CD14-positive monocyte (primary cell): ENCODE measurements at regions not wholly inside any gene's neighbourhood (a gene's known extent, or its start where the extent isn't known, plus 50 kb on each side); places are given as distances from the start of the nearest gene placed in this dataset.

Experiments used
- DNase-seq, 3 donors: peaks; one replicate each; pipeline ENCODE4 v3.0.0-alpha.2; 2011 to 2022
- H2AFZ ChIP-seq: 2 replicates; pipeline ENCODE4 v1.6.0; 2012; ENCODE audit warnings: mild to moderate bottlenecking, low read depth, low read length, inconsistent platforms; ENCODE audit not compliant: insufficient read depth, poor library complexity, severe bottlenecking
- H3K27ac ChIP-seq, 2 donors: 1 replicate in 1 of 2; 2 replicates in 1 of 2; pipeline ENCODE4 v1.5.1; 2012 to 2013; ENCODE audit warnings: low read length in 2 of 2, control low read depth in 1 of 2, inconsistent platforms in 1 of 2, low read depth in 1 of 2, mild to moderate bottlenecking in 1 of 2
- H3K27me3 ChIP-seq, 2 donors: one replicate each; pipeline versions ENCODE4 v1.6.0 to v1.6.1; 2011 to 2013; ENCODE audit warnings: low read length in 2 of 2; ENCODE audit not compliant: control insufficient read depth in 2 of 2, insufficient read depth in 2 of 2
- H3K36me3 ChIP-seq, 2 donors: replicated peaks in 1 of 2; 1 replicate in 1 of 2; 2 replicates in 1 of 2; pipeline versions ENCODE4 v1.5.1 to v1.6.1; 2012 to 2013; ENCODE audit warnings: low read length in 2 of 2, control low read depth in 1 of 2, inconsistent platforms in 1 of 2, mild to moderate bottlenecking in 1 of 2; ENCODE audit not compliant: insufficient read depth in 2 of 2, control insufficient read depth in 1 of 2
- H3K4me1 ChIP-seq, 2 donors: 1 replicate in 1 of 2; 2 replicates in 1 of 2; pipeline versions ENCODE4 v1.5.1 to v1.6.1; 2012 to 2013; ENCODE audit warnings: low read length in 2 of 2, control low read depth in 1 of 2, inconsistent platforms in 1 of 2, mild to moderate bottlenecking in 1 of 2, moderate library complexity in 1 of 2; ENCODE audit not compliant: insufficient read depth in 2 of 2, control insufficient read depth in 1 of 2
- H3K4me2 ChIP-seq: replicated peaks from 2 replicates; pipeline ENCODE3; 2012; ENCODE audit warnings: low read length, moderate library complexity, mild to moderate bottlenecking; ENCODE audit not compliant: poor library complexity, severe bottlenecking; ENCODE audit errors: extremely low read depth
- H3K4me3 ChIP-seq, 3 experiments: fragments of 200-600 bp in 1 of 3; sonication (generic) in 1 of 3; replicated peaks in 1 of 3; 1 replicate in 2 of 3; 2 replicates in 1 of 3; pipeline ENCODE4 v1.5.1; 2011 to 2013; ENCODE audit warnings: low read length in 3 of 3, mild to moderate bottlenecking in 3 of 3, control low read depth in 2 of 3, low read depth in 2 of 3, inconsistent platforms in 1 of 3, moderate library complexity in 1 of 3
- H3K79me2 ChIP-seq: 2 replicates; pipeline ENCODE4 v1.6.0; 2012; ENCODE audit warnings: mild to moderate bottlenecking, control low read depth, inconsistent platforms, low read length, moderate library complexity; ENCODE audit not compliant: insufficient read depth
- H3K9ac ChIP-seq: 2 replicates; pipeline ENCODE4 v1.6.0; 2017; ENCODE audit warnings: low read length, mild to moderate bottlenecking; ENCODE audit not compliant: insufficient read depth, poor library complexity, severe bottlenecking
- H3K9me3 ChIP-seq, 2 donors: replicated peaks in 1 of 2; 1 replicate in 1 of 2; 2 replicates in 1 of 2; pipeline versions ENCODE4 v1.5.1 to v1.6.1; 2012 to 2013; ENCODE audit warnings: low read length in 2 of 2, control low read depth in 1 of 2; ENCODE audit not compliant: control insufficient read depth in 1 of 2, insufficient read depth in 1 of 2
- H4K20me1 ChIP-seq: 2 replicates; pipeline ENCODE4 v1.6.0; 2012; ENCODE audit warnings: mild to moderate bottlenecking, low read length, control low read depth, moderate library complexity; ENCODE audit not compliant: insufficient read depth
- H3K27ac Mint-ChIP-seq, 7 donors: one replicate each; pipeline ENCODE4 v1.8.0; 2020; ENCODE audit warnings: mild to moderate bottlenecking in 7 of 7, mixed read lengths in 7 of 7, moderate library complexity in 6 of 7, inconsistent platforms in 2 of 7
- H3K27me3 Mint-ChIP-seq, 3 donors: one replicate each; pipeline ENCODE4 v1.8.0; 2021 to 2022; ENCODE audit warnings: low read depth in 3 of 3, mild to moderate bottlenecking in 3 of 3, mixed read lengths in 3 of 3, moderate library complexity in 3 of 3, inconsistent platforms in 1 of 3
- H3K36me3 Mint-ChIP-seq, 2 donors: one replicate each; pipeline ENCODE4 v1.8.0; 2020; ENCODE audit warnings: mixed read lengths in 2 of 2, inconsistent platforms in 1 of 2, mild to moderate bottlenecking in 1 of 2
- H3K4me1 Mint-ChIP-seq: one replicate; pipeline ENCODE4 v1.8.0; 2020; ENCODE audit warnings: mild to moderate bottlenecking, mixed read lengths
- H3K4me3 Mint-ChIP-seq, 2 donors: one replicate each; pipeline ENCODE4 v1.8.0; 2020; ENCODE audit warnings: mild to moderate bottlenecking in 2 of 2, mixed read lengths in 2 of 2, moderate library complexity in 1 of 2
- H3K9me3 Mint-ChIP-seq, 7 donors: one replicate each; pipeline ENCODE4 v1.8.0; 2020 to 2022; ENCODE audit warnings: mixed read lengths in 7 of 7, mild to moderate bottlenecking in 6 of 7, moderate library complexity in 6 of 7, inconsistent platforms in 2 of 7
- WGBS: methylation state at CpG from one replicate; pipeline ENCODE4 v1.1.5; 2013; ENCODE audit warnings: missing lambda C conversion rate; ENCODE audit not compliant: insufficient coverage; 5-methylcytosine and 5-hydroxymethylcytosine counted together
- intact Hi-C, 2 donors: fragments of 100-400 bp; cut with micrococcal nuclease; formaldehyde crosslinking; loops; one replicate each; pipeline versions ENCODE4 v1.15.0 to v1.15.1; 2023
- TF ChIP-seq, protein P1 (sequence below): fragments of 200-600 bp; IDR thresholded peaks from one replicate; pipeline ENCODE4 v1.8.0; 2022; ENCODE audit warnings: antibody characterized with exemption, mild to moderate bottlenecking

DNA sequence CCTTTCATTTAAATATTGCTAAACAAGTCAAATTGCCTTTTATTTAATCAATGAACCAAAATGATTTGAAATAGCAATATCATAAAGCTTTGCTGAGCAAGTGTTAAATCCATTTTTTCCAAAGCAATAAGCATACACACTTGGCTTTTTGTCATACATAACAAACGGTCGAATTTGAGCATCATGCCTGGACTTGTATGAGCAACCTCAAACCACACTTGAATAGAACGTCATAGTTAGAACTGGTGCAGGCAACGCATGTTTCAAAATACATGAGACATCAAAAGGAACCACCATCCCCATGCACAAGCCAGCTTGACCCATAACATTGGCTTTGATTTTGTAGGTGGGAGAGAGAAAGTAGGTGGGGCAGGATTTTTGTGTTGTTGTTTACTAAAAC is 812.3 kb upstream of the FRG1 start:
- Mint-ChIP-seq H3K27ac (no peak overlapping the region), H3K4me1 (no peaks in the 10 kb centered on the region), H3K36me3 (no peaks in the 10 kb centered on the region), H3K4me3 (no peak overlapping the region), H3K9me3 (peaks cover 0 to 3% (median 0%) of the 10 kb centered on the region in 7 donors), H3K27me3 (peaks cover 0 to 4% (median 0%) of the 10 kb centered on the region in 3 donors)
- Histone ChIP-seq H3K36me3 (no peaks in the 10 kb centered on the region), H3K4me3 (no peak overlapping the region), H3K4me1 (no peaks in the 10 kb centered on the region), H3K9me3 (no peaks in the 10 kb centered on the region), H3K79me2 (no peaks in the 10 kb centered on the region), H3K27me3 (no peaks in the 10 kb centered on the region), H2AFZ (no peak overlapping the region), H3K27ac (no peak overlapping the region), H3K9ac (no peak overlapping the region), H4K20me1 (no peaks in the 10 kb centered on the region), H3K4me2 (no peak overlapping the region)
- 94% methylated on average over 2 of the region's 4 CpGs for WGBS
- DNase-seq = no peak
- TF ChIP-seq, protein P1, sequence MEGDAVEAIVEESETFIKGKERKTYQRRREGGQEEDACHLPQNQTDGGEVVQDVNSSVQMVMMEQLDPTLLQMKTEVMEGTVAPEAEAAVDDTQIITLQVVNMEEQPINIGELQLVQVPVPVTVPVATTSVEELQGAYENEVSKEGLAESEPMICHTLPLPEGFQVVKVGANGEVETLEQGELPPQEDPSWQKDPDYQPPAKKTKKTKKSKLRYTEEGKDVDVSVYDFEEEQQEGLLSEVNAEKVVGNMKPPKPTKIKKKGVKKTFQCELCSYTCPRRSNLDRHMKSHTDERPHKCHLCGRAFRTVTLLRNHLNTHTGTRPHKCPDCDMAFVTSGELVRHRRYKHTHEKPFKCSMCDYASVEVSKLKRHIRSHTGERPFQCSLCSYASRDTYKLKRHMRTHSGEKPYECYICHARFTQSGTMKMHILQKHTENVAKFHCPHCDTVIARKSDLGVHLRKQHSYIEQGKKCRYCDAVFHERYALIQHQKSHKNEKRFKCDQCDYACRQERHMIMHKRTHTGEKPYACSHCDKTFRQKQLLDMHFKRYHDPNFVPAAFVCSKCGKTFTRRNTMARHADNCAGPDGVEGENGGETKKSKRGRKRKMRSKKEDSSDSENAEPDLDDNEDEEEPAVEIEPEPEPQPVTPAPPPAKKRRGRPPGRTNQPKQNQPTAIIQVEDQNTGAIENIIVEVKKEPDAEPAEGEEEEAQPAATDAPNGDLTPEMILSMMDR = no peak
- intact Hi-C loops = no loop called here

DNA sequence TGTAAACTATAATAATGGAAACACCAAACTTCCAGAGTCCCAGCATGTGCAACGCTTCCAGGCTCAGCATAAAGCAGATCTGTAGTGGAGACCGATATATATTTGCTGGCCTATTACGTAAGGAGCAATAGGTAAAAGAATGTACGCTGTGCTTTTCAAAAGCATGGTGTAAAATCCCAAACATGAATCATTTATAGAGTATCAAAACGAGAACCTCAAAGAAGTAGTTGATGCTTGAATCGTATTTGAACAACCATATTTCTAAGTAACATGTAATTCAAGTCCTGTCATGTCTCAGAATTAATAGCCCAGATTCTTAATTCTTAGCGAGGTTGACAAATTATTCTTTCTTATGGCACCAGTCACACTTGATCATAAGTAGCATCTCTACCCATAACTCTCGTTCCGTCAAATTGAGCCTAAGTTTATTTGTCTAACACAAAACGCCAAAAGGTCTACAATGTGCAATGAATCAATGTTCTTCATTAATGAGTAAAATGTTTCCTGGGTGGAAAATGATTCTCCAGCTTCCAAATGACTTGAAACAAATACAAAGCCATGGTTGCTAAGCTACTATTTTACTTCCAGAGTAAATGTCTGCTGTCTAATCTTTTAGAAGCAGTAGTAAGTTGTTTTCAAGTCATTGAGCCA is 811.5 kb upstream of the FRG1 start:
- TF ChIP-seq, protein P1 = no peak
- H3K9me3 ChIP-seq = no peaks in the 10 kb centered on the region
- no peak overlapping the region for H3K4me2 ChIP-seq
- no peak overlapping the region for H3K4me3 ChIP-seq
- no peaks in the 10 kb centered on the region for H3K79me2 ChIP-seq
- no peaks in the 10 kb centered on the region for H3K4me1 ChIP-seq
- H4K20me1 ChIP-seq = no peaks in the 10 kb centered on the region
- Mint-ChIP-seq H3K27ac (no peak overlapping the region), H3K36me3 (no peaks in the 10 kb centered on the region), H3K9me3 (peaks cover 0 to 3% (median 0%) of the 10 kb centered on the region in 7 donors), H3K4me3 (no peak overlapping the region), H3K27me3 (peaks cover 0 to 4% (median 0%) of the 10 kb centered on the region in 3 donors), H3K4me1 (no peaks in the 10 kb centered on the region)
- H3K27me3 ChIP-seq = no peaks in the 10 kb centered on the region
- no peak for DNase-seq
- no peak overlapping the region for H2AFZ ChIP-seq
- H3K36me3 ChIP-seq = no peaks in the 10 kb centered on the region
- no peak overlapping the region for H3K9ac ChIP-seq
- intact Hi-C loops = no loop called here
- WGBS = 80% methylated on average over 1 of the region's 10 CpGs
- H3K27ac ChIP-seq = no peak overlapping the region
